Stimulated activated CD4-positive, alpha-beta T cell treated with anti-CD3 and anti-CD28 coated beads, Interleukin-15, amount 100 ng/mL, for 1 hour (primary cell): ENCODE measurements at regions not wholly inside any gene's neighbourhood (a gene's known extent, or its start where the extent isn't known, plus 50 kb on each side); places are given as distances from the start of the nearest gene placed in this dataset.
"Not testable (repeated sequence)": the region's sequence is repeated elsewhere in the genome, so short reads cannot be mapped to it uniquely, and the experiment has no call there.

Experiments used
- DNase-seq, 2 donors: peaks; one replicate each; pipeline ENCODE4 v3.0.0-alpha.2; 2020; ENCODE audit warnings: low read depth in 1 of 2, low spot score in 1 of 2

GRCh38 chr15:66864086-66864830 is 162.2 kb downstream of the SMAD6 start:
- DNase-seq: no peak

DNA sequence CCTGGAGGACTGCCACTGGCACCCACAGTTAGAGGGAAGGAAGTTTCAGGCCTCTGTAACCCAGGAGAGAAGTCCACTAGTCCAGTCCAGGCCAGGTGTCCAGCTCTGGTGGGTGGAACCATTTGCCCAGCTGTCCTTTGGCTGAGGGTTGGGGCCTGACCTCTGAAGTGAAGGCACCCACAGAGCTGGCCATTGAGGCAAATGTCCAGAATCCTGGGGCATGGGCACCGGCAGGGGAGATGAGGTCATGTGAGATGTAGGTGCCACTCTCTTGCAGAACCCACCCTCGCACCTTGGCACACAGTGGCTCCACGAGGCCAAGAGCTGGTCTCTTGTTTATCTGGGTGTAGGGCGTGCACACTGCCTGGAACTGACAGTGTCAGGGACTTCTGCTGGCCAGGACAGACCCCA is 162.8 kb downstream of the SMAD6 start:
- no peak for DNase-seq

GRCh38 chr15:66865622-66866611 is 163.9 kb downstream of the SMAD6 start:
- no peak for DNase-seq

DNA sequence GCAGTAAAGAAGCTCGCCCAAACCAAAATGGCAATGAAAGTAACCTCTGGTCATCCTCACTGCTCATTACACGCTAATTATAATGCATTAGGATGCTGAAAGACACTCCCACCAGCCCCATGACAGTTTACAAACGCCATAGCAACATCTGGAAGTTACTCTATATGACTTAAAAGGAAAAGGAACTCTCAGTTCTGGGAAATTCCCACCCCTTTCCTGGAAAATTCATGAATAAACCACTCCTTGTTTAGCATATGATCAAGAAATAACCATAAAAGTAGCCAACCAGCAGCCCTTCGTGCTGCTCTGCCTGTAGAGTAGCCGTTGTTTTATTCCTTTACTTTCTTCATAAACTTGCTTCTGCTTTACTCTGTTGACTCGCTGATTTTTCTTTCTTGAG is 164.6 kb downstream of the SMAD6 start:
- DNase-seq: no peak

- no peak for DNase-seq
These were observed 166.9 kb downstream of the SMAD6 start for GRCh38 chr15:66868918-66869317.

DNA sequence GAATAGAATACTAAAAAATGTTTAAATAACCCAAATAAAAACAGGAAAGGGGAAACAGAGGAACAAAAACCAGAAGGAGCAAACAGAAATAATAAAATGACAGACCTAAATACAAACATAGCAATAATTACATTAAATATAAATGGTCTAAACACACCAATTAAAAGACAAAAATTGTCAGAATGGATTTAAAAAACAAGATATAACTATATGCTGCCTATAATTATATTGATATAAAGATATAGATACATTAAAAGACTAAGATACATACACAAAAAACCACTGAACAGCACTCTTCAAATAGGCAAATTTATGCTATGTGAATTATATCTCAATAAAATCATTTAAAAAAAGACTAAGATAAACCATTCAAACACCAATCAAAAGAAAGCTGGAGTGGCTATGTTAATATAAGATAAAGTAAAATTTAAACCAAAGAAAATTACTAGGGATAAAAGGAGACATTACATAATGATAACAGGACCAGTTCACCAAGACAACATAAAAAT is 168.9 kb downstream of the SMAD6 start:
- no peak for DNase-seq

GRCh38 chr15:66872405-66872804 is 170.4 kb downstream of the SMAD6 start:
- no peak for DNase-seq

DNA sequence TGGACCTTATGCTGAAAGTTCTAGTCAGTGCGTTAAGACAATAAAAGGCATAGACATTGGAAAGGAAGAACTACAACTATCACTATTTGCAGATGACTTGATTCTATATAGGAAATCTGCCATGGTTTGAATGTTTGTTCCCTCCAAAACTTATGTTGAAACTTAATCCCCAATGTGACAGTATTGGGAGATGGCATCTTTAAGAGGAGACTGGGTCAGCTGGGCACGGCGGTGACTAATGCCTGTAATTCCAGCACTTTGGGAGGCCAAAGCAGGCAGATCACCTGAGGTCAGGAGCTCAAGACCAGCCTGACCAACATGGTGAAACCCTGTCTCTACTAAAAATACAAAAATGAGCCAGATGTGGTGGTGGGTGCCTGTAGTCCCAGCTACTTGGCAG is 171.3 kb downstream of the SMAD6 start:
- not testable (repeated sequence) for DNase-seq

GRCh38 chr15:66873856-66874255 is 171.8 kb downstream of the SMAD6 start:
- DNase-seq: no peak

- no peak for DNase-seq
These were observed 173.8 kb downstream of the SMAD6 start for GRCh38 chr15:66875588-66876420.

- DNase-seq: no peak
These were observed 174.3 kb downstream of the SMAD6 start for GRCh38 chr15:66876421-66876730.

GRCh38 chr15:66876731-66877476 is 174.9 kb downstream of the SMAD6 start:
- DNase-seq: no peak

DNA sequence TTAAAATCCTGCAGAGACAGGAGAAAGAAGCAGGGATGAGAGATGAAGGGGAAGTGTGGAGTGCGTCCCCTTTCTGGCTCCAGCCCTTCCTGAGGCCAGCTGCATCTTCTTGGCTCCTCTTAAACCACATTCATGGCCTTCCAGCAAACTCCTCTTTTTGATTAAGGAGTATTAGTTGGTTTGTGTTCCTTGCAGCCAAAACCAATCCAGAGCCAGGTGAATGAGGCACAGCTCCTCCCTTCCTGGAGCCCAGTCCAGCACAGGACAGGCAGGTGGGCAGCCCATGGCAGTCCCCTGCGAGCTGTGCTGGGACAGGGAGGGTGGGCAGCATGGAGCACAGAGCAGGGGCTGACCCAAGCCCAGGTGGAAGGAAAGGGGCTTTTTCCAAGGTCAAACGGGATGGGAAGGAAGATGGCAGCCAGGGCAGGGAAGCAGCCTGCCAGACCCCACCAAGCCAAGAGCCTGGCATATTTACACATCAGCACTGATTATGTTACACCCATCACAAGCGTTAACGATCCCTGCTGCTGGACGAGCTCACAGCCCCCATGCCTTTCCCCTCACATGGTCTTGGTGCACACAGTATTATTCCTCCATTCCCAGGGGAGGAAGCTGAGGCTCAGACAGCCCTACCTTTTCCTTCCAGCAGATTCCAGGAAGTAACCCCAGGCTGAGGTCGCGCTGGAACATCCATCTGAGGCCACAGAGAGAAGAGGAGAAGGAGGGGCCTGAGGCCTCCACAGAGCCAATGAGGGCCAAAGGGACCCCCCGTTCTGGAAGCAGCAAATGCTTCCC is 175.6 kb downstream of the SMAD6 start:
- DNase-seq: no peak

DNA sequence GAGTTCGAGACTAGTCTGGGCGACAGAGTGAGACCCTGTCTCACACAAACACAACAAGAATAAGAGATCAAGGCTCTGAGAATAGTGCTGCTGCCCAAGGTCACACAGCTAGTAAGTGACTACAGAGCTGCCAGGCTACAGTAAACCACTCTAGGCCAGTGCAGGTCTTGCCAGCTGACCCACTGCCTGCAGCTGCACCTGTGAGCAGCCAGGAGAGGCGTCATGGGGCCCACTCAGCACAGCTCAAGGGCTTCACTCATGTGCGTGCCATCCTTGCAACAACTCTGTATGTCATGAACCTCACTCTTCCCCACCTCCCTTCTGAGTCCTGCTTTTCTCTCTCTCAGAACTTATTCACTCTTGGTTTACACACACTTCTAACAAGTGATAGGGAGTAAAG is 176.7 kb downstream of the SMAD6 start:
- no peak for DNase-seq

DNA sequence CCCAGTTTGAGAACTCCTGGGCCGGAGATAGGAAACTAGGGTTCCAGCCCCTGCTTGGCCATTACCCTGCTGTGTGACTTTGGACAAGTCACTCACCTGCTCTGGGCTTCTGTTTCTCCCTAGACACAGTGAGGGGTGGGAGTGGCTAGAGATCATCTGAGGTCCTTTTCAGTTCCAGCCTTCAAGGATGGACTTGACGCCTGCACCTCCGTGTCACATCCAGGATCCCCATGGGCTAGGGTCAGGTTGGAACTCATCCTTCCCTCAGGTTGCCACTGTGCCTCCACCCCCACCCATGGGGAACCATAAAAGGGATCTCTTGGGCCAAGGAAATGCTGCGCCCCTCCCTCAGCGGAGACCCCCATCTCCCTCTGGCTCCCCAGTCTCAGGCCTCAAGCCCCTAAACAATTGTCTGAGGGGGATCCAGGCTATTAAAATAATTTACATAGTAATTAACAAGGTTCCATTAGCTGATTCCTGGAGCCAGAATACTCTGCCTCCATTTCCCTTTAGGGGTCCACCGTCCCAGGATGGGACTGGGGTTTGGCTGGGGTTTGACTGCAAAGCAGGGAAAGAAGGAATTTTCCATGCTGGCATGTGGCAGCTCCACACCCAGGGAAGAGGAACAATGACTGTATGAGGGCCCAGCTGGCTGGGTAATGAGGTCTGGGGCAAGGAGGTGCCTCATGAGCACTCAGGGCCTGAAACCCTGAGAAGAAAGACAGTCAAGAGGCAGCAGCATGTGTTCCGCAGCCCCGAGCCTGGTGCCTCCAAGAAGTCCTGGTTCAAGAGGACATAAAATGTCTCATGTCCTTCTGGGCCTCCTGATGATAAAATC is 177.7 kb downstream of the SMAD6 start:
- DNase-seq: no peak

- no peak for DNase-seq
These were observed 178.5 kb downstream of the SMAD6 start for GRCh38 chr15:66880380-66881155.

DNA sequence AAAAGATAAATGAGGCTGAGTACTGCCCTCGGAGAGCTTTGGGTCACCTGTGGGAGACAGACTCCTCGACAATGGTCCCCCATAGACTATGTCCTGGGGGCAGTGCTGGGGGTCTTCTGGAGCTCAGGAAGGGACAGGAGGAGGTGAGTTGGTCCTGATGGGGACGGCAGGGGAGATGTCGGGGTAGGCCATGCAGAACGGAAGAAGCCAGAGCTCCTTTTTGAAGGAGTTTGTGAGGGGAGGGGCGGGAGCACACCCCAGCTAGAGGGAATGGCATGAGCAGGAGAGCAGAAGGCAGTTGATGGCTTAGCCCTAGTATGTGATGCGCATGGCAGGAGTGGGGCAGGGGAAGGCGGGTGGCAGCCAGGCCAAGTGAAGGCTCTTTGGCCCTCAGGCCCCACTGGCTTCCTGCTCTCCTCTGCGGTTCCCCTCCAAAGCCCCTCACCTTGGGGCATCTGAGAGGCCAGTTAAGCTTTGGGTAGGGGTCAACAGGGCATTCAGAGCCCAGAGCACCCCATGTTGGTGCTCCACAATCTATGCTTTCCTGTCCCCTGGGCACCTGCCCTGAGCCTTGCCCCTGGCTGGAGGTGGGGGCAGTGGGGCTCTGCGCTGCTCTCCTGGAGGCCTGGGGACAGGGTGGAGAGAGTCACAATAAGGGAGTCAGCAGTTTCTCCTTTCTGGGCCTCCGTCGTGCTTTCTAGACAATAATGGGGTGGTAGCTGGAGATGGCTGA is 179.3 kb downstream of the SMAD6 start:
- no peak for DNase-seq
